Neural progenitor cell (in vitro differentiated cells): ENCODE measurements at regions not wholly inside any gene's neighbourhood (a gene's known extent, or its start where the extent isn't known, plus 50 kb on each side); places are given as distances from the start of the nearest gene placed in this dataset.

ENCODE experiments used
- DNase-seq: peaks from one replicate; pipeline ENCODE4 v3.0.0-alpha.2; 2016; ENCODE audit warnings: low spot score
- H2AFZ ChIP-seq: fragments of 200-600 bp; sonication (generic); replicated peaks from 2 replicates; pipeline ENCODE4 v1.6.1; 2016; ENCODE audit warnings: antibody characterized with exemption
- H3F3A ChIP-seq: fragments of 200-600 bp; sonication (generic); 2 replicates; pipeline ENCODE4 v1.6.1; 2016; ENCODE audit warnings: antibody characterized with exemption, low read depth
- H3K27ac ChIP-seq: fragments of 200-600 bp; sonication (generic); 2 replicates; pipeline ENCODE4 v1.5.1; 2016; ENCODE audit warnings: mild to moderate bottlenecking
- H3K27me3 ChIP-seq: fragments of 200-600 bp; sonication (generic); 2 replicates; pipeline ENCODE4 v1.6.1; 2016; ENCODE audit warnings: mild to moderate bottlenecking, moderate library complexity
- H3K36me3 ChIP-seq: fragments of 200-600 bp; sonication (generic); 2 replicates; pipeline ENCODE4 v1.5.1; 2016
- H3K4me1 ChIP-seq: fragments of 200-600 bp; sonication (generic); 2 replicates; pipeline ENCODE4 v1.6.1; 2016; ENCODE audit warnings: mixed run types
- H3K4me2 ChIP-seq: fragments of 200-600 bp; sonication (generic); 2 replicates; pipeline ENCODE4 v1.6.1; 2016
- H3K4me3 ChIP-seq: fragments of 200-600 bp; sonication (generic); 2 replicates; pipeline ENCODE4 v1.5.1; 2016
- H3K79me2 ChIP-seq: fragments of 200-600 bp; sonication (generic); 2 replicates; pipeline ENCODE4 v1.6.1; 2016; ENCODE audit warnings: low read depth
- H3K9ac ChIP-seq: fragments of 200-600 bp; sonication (generic); 2 replicates; pipeline ENCODE4 v1.6.1; 2016
- H3K9me3 ChIP-seq: fragments of 200-600 bp; sonication (generic); 2 replicates; pipeline ENCODE4 v1.5.1; 2016; ENCODE audit warnings: low read depth
- H4K20me1 ChIP-seq: fragments of 200-600 bp; sonication (generic); 2 replicates; pipeline ENCODE4 v1.6.1; 2016; ENCODE audit warnings: low read depth
- H3K27ac Mint-ChIP-seq: 3 replicates; pipeline ENCODE4 v1.8.0; 2021; ENCODE audit warnings: mixed read lengths
- H3K27me3 Mint-ChIP-seq: 2 replicates; pipeline ENCODE4 v1.8.0; 2022; ENCODE audit warnings: low read depth, mild to moderate bottlenecking, inconsistent platforms, moderate library complexity, mixed read lengths; ENCODE audit not compliant: insufficient read depth
- H3K36me3 Mint-ChIP-seq: 3 replicates; pipeline ENCODE4 v1.8.0; 2021; ENCODE audit warnings: mixed read lengths
- H3K4me1 Mint-ChIP-seq: 3 replicates; pipeline ENCODE4 v1.8.0; 2021; ENCODE audit warnings: mixed read lengths
- H3K4me3 Mint-ChIP-seq: 3 replicates; pipeline ENCODE4 v1.8.0; 2021; ENCODE audit warnings: mild to moderate bottlenecking, moderate library complexity, mixed read lengths
- H3K9me3 Mint-ChIP-seq: 3 replicates; pipeline ENCODE4 v1.8.0; 2020; ENCODE audit warnings: mixed read lengths
- EZH2 ChIP-seq: fragments of 200-600 bp; sonication (generic); IDR thresholded peaks from 2 replicates; pipeline ENCODE4 v1.6.1; 2017; ENCODE audit warnings: antibody characterized with exemption, mild to moderate bottlenecking, moderate library complexity
- EZH2phosphoT487 ChIP-seq: fragments of 200-600 bp; sonication (generic); IDR thresholded peaks from 2 replicates; pipeline ENCODE4 v1.6.1; 2017; ENCODE audit warnings: antibody characterized with exemption
- TF ChIP-seq, protein P1 (sequence below): fragments of 200-600 bp; sonication (generic); IDR thresholded peaks from 2 replicates; pipeline ENCODE4 v1.5.1; 2017; ENCODE audit warnings: antibody characterized with exemption, mild to moderate bottlenecking

DNA sequence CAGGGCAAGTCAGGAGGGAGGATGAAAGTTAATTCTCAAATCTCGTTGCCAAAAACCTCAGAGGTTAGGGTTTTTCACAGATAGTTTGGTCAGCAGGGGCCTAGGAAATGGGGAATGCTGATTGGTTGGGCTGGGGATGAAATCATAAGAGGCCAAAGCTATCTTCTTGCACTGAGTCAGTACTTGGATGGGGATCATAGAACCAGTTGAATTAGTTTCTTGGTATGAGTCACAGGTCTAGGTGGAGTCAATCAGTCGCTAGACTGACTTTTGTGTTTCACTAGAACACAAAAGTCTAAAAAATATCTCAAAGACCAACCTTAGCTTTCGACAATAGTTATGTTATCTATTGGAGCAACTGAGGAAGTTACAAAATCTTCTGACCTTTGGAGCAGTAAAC is 368.5 kb downstream of the TBC1D32 start:
- Histone ChIP-seq H3K4me1 (no peaks in the 10 kb centered on the region), H3K27me3 (no peaks in the 10 kb centered on the region), H3K36me3 (no peaks in the 10 kb centered on the region), H4K20me1 (no peaks in the 10 kb centered on the region), H3K9ac (no peak overlapping the region), H3K9me3 (no peaks in the 10 kb centered on the region), H3K79me2 (no peaks in the 10 kb centered on the region), H2AFZ (no peak overlapping the region), H3K4me3 (no peak overlapping the region), H3F3A (no peaks in the 10 kb centered on the region), H3K4me2 (no peak overlapping the region), H3K27ac (no peak overlapping the region)
- no peaks in the 10 kb centered on the region for H3K36me3 Mint-ChIP-seq
- H3K9me3 Mint-ChIP-seq, result no peaks in the 10 kb centered on the region
- H3K4me3 Mint-ChIP-seq, result no peak overlapping the region
- peaks cover 2% of the 10 kb centered on the region for H3K27me3 Mint-ChIP-seq
- H3K4me1 Mint-ChIP-seq, result peaks cover 5% of the 10 kb centered on the region
- no peak overlapping the region for H3K27ac Mint-ChIP-seq
- DNase-seq, result no peak
- TF ChIP-seq EZH2 (no peak), EZH2phosphoT487 (no peak)
- TF ChIP-seq, protein P1, sequence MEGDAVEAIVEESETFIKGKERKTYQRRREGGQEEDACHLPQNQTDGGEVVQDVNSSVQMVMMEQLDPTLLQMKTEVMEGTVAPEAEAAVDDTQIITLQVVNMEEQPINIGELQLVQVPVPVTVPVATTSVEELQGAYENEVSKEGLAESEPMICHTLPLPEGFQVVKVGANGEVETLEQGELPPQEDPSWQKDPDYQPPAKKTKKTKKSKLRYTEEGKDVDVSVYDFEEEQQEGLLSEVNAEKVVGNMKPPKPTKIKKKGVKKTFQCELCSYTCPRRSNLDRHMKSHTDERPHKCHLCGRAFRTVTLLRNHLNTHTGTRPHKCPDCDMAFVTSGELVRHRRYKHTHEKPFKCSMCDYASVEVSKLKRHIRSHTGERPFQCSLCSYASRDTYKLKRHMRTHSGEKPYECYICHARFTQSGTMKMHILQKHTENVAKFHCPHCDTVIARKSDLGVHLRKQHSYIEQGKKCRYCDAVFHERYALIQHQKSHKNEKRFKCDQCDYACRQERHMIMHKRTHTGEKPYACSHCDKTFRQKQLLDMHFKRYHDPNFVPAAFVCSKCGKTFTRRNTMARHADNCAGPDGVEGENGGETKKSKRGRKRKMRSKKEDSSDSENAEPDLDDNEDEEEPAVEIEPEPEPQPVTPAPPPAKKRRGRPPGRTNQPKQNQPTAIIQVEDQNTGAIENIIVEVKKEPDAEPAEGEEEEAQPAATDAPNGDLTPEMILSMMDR, result no peak

DNA sequence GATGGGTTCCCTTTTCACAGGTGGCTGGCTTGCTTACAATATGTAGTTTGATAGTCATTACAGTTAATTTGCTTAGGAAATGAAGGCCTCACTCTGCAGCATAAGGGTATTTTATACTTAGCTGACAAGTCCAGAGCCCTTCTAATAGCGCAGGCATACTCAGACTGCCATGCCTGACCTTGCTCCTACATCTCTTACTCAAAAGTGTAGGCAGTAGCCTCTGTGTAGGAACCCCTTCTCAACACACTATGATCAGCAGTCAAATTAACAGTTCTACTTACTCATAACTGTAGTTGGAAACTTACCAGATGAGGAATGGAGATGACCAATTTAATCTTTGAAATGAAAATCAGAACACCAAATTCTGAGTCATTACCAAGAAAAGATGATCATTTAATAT is 373.5 kb downstream of the TBC1D32 start:
- no peak for DNase-seq
- TF ChIP-seq EZH2 (no peak), EZH2phosphoT487 (no peak)
- TF ChIP-seq, protein P1, result no peak
- Histone ChIP-seq H3K4me3 (no peak overlapping the region), H4K20me1 (no peaks in the 10 kb centered on the region), H2AFZ (no peak overlapping the region), H3K9me3 (no peaks in the 10 kb centered on the region), H3K36me3 (no peaks in the 10 kb centered on the region), H3F3A (no peaks in the 10 kb centered on the region), H3K27me3 (no peaks in the 10 kb centered on the region), H3K9ac (no peak overlapping the region), H3K4me2 (no peak overlapping the region), H3K27ac (no peak overlapping the region), H3K79me2 (no peaks in the 10 kb centered on the region), H3K4me1 (no peaks in the 10 kb centered on the region)
- H3K27ac Mint-ChIP-seq, result no peak overlapping the region
- H3K36me3 Mint-ChIP-seq, result no peaks in the 10 kb centered on the region
- no peaks in the 10 kb centered on the region for H3K9me3 Mint-ChIP-seq
- H3K4me1 Mint-ChIP-seq, result peaks cover 5% of the 10 kb centered on the region
- no peaks in the 10 kb centered on the region for H3K27me3 Mint-ChIP-seq
- no peak overlapping the region for H3K4me3 Mint-ChIP-seq

DNA sequence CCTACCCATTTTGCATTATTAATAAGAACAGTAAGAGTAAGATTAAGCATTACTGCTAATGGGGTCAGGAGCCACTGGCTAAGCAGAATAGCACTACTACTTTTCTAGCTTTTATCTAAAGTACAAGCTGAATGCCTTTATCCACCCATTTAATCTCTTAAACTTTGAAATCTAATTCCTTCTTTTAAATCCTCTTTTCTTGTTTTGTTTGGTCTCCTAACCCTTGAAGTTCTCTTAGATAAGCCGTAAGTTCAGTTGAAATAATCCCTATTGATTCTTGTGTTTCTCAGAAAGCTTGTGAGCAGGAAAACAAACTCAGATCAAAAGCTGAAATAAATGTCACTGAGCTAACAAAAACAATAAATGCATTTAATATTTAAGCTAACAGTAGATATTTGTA is 380.2 kb downstream of the TBC1D32 start:
- H3K27ac ChIP-seq, result no peak overlapping the region
- no peaks in the 10 kb centered on the region for H3K36me3 ChIP-seq
- no peaks in the 10 kb centered on the region for H3K36me3 Mint-ChIP-seq
- H3K27ac Mint-ChIP-seq, result no peak overlapping the region
- H3K27me3 ChIP-seq, result no peaks in the 10 kb centered on the region
- H3K4me2 ChIP-seq, result no peak overlapping the region
- H3K4me1 ChIP-seq, result peaks cover 5% of the 10 kb centered on the region
- no peaks in the 10 kb centered on the region for H3K9me3 ChIP-seq
- peak; percentile 25 for DNase-seq
- TF ChIP-seq EZH2, result no peak
- peak; percentile 28 for TF ChIP-seq EZH2phosphoT487
- H3K9me3 Mint-ChIP-seq, result no peaks in the 10 kb centered on the region
- H3K4me1 Mint-ChIP-seq, result peaks cover 5% of the 10 kb centered on the region
- no peak overlapping the region for H2AFZ ChIP-seq
- no peaks in the 10 kb centered on the region for H3K79me2 ChIP-seq
- no peak overlapping the region for H3K4me3 ChIP-seq
- no peaks in the 10 kb centered on the region for H4K20me1 ChIP-seq
- no peaks in the 10 kb centered on the region for H3F3A ChIP-seq
- no peak overlapping the region for H3K9ac ChIP-seq
- H3K27me3 Mint-ChIP-seq, result no peaks in the 10 kb centered on the region
- no peak overlapping the region for H3K4me3 Mint-ChIP-seq

DNA sequence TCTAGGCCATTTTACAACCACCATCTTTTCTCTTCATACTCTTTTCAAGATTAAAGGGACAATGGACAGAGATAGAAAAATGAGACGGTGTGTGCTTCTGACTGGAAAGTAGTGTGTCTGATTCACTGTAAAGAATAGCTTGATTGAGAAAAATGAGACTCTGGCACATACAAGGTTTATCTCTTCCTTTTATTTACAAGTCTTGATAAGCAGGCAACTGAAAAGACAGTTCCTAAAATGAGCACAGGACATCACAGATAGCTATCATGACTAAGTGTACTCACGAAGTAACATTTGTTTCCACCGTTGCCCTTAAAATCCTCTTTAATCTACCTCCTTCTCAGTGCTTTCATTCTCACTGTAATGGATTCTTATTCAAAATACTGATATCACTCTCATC is 383.0 kb downstream of the TBC1D32 start:
- no peak for DNase-seq
- Histone ChIP-seq H3K9ac (no peak overlapping the region), H3F3A (no peaks in the 10 kb centered on the region), H3K27ac (no peak overlapping the region), H3K36me3 (no peaks in the 10 kb centered on the region), H3K27me3 (no peaks in the 10 kb centered on the region), H3K4me1 (peaks cover 5% of the 10 kb centered on the region), H3K4me2 (no peak overlapping the region), H3K79me2 (no peaks in the 10 kb centered on the region), H3K9me3 (no peaks in the 10 kb centered on the region), H3K4me3 (no peak overlapping the region), H2AFZ (peak overlapping the region; percentile 13), H4K20me1 (no peaks in the 10 kb centered on the region)
- Mint-ChIP-seq H3K36me3 (no peaks in the 10 kb centered on the region), H3K9me3 (no peaks in the 10 kb centered on the region), H3K4me3 (no peak overlapping the region), H3K4me1 (peaks cover 5% of the 10 kb centered on the region), H3K27me3 (no peaks in the 10 kb centered on the region), H3K27ac (no peak overlapping the region)
- TF ChIP-seq, protein P1, result no peak
- TF ChIP-seq EZH2phosphoT487 (no peak), EZH2 (no peak)
